ENCODE measurements at regions not wholly inside any gene's neighbourhood (a gene's known extent, or its start where the extent isn't known, plus 50 kb on each side); places are given as distances from the start of the nearest gene placed in this dataset.

- DNase-seq = peak; percentile 34
Measured at GRCh38 chr20:22226849-22227700, 357.3 kb downstream of the FOXA2 start.

GRCh38 chr20:22223236-22223635, 361.1 kb downstream of the FOXA2 start:
- no peak for DNase-seq

- no peak for DNase-seq
Measured at GRCh38 chr20:22217712-22218352, 366.5 kb downstream of the FOXA2 start.

- no peak for DNase-seq
Measured at GRCh38 chr20:22216984-22217383, 367.4 kb downstream of the FOXA2 start.

- no peak for DNase-seq
Measured at GRCh38 chr20:22214296-22214695, 370.1 kb downstream of the FOXA2 start.

GRCh38 chr20:22213271-22213670, 371.1 kb downstream of the FOXA2 start:
- no peak for DNase-seq

- DNase-seq = no peak
Measured at GRCh38 chr20:22207280-22207679, 377.1 kb downstream of the FOXA2 start.

- DNase-seq = no peak
Measured at GRCh38 chr20:22204801-22205200, 379.6 kb downstream of the FOXA2 start.

- DNase-seq = no peak
Measured at GRCh38 chr20:22182148-22182547, 402.2 kb downstream of the FOXA2 start.

- DNase-seq = no peak
Measured at GRCh38 chr20:22180244-22180643, 404.1 kb downstream of the FOXA2 start.

- DNase-seq = peak; percentile 18
Measured at GRCh38 chr20:22160101-22160652, 424.2 kb downstream of the FOXA2 start.

- DNase-seq = no peak
Measured at GRCh38 chr20:22159276-22159675, 425.1 kb downstream of the FOXA2 start.

GRCh38 chr20:22127587-22127986, 422.1 kb downstream of the PAX1 start:
- no peak for DNase-seq

- peak; percentile 48 for DNase-seq
Measured at GRCh38 chr20:22106308-22106938, 401.0 kb downstream of the PAX1 start.

GRCh38 chr20:22101606-22102005, 396.1 kb downstream of the PAX1 start:
- DNase-seq = no peak

- no peak for DNase-seq
Measured at GRCh38 chr20:22100686-22101085, 395.2 kb downstream of the PAX1 start.

- DNase-seq = no peak
Measured at GRCh38 chr20:22099348-22099747, 393.9 kb downstream of the PAX1 start.

- DNase-seq = no peak
Measured at GRCh38 chr20:22098511-22098910, 393.0 kb downstream of the PAX1 start.

GRCh38 chr20:22093122-22093521, 387.7 kb downstream of the PAX1 start:
- no peak for DNase-seq

- DNase-seq = no peak
Measured at GRCh38 chr20:22088882-22089281, 383.4 kb downstream of the PAX1 start.

- DNase-seq = no peak
Measured at GRCh38 chr20:22080985-22081384, 375.5 kb downstream of the PAX1 start.

GRCh38 chr20:22074635-22075034, 369.2 kb downstream of the PAX1 start:
- DNase-seq = no peak

- no peak for DNase-seq
Measured at GRCh38 chr20:22071841-22072240, 366.4 kb downstream of the PAX1 start.

Data from left kidney (tissue), 1 donor.